IgD-negative memory B cell (primary cell): ENCODE measurements at regions not wholly inside any gene's neighbourhood (a gene's known extent, or its start where the extent isn't known, plus 50 kb on each side); places are given as distances from the start of the nearest gene placed in this dataset.

Experiments used
- H3K27ac Mint-ChIP-seq, 3 donors: one replicate each; pipeline ENCODE4 v1.8.0; 2020 to 2022; ENCODE audit warnings: mild to moderate bottlenecking in 3 of 3, mixed read lengths in 3 of 3, moderate library complexity in 1 of 3
- H3K27me3 Mint-ChIP-seq: one replicate; pipeline ENCODE4 v1.8.0; 2021; ENCODE audit warnings: mixed read lengths
- H3K36me3 Mint-ChIP-seq: one replicate; pipeline ENCODE4 v1.8.0; 2020; ENCODE audit warnings: mild to moderate bottlenecking, mixed read lengths
- H3K4me1 Mint-ChIP-seq, 3 donors: one replicate each; pipeline ENCODE4 v1.8.0; 2020 to 2022; ENCODE audit warnings: mixed read lengths in 3 of 3, mild to moderate bottlenecking in 1 of 3
- H3K4me3 Mint-ChIP-seq, 4 donors: one replicate each; pipeline ENCODE4 v1.8.0; 2020 to 2022; ENCODE audit warnings: mild to moderate bottlenecking in 4 of 4, mixed read lengths in 4 of 4, moderate library complexity in 3 of 4
- H3K9me3 Mint-ChIP-seq, 3 donors: one replicate each; pipeline ENCODE4 v1.8.0; 2020 to 2021; ENCODE audit warnings: mixed read lengths in 3 of 3, mild to moderate bottlenecking in 1 of 3

DNA sequence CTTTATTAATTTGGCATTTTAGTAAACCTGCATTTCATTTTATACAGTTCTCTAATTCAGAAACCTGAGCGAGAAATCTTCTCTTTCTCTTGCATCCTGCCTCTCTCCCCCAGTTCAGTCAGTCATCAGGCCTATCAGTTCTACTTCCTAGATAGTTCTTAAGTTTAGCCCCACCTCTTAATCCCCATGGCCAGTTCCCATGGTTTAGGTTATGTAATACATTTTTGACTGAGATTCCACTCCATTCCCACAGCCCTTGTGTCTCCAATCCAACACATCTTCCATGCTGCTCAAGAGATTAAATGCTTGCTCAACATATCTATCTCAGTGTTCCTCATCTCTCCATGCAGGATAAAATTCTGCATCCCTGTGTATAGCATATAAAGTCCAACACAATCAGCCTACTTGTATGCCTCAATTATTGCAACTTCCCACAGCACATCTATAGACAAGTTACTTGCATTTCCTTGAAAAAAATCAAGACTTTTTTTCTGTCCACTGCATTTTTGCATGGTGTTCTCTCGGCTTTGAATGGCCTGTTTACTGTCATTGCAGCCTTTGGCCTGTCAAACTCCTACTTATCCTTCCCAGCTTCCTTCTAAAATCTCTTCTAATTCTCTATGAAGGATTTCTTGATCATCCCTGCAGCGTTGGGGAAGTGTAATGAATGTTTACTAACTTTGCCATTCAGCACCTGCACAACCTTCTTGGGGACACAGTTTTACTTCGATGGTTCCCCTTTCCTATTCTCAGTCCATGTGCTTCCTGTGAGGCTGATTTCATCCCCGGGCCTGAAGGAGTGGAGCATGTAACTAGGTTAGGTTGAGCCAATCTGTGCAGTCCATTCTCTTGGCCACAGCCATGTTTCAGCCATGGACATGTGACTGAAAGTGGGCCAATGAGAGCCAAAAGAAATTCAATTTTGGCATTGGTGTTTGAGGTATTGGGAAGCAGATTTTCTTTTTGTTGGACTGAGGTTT is 80.8 kb downstream of the DACT1 start:
- peaks cover 0 to 2% (median 0%) of the 10 kb centered on the region in 3 donors for H3K4me1 Mint-ChIP-seq
- H3K9me3 Mint-ChIP-seq, result peaks cover 0 to 5% (median 0%) of the 10 kb centered on the region in 3 donors
- no peak overlapping the region for H3K4me3 Mint-ChIP-seq
- H3K27ac Mint-ChIP-seq, result no peak overlapping the region
- no peaks in the 10 kb centered on the region for H3K36me3 Mint-ChIP-seq
- peaks cover 3% of the 10 kb centered on the region for H3K27me3 Mint-ChIP-seq

DNA sequence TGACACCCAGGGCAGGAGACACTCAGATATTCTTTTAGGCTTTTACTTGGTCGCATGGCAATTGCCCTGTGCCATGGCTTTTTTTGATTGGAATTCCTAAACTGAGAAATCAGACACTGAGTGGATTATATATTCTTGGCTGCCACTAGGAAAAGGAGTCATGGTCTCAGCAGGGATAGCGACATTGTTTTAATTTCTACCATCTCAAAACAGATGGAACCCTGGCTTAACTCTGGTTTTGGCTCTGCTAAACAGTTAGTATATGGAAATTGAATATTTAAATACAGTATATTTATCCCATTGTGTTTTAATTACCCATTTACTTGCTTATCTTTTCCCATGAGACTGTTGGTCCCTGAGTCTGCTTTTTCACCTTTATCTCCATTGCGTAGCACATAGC is 84.0 kb downstream of the DACT1 start:
- no peak overlapping the region for H3K4me3 Mint-ChIP-seq
- H3K36me3 Mint-ChIP-seq, result peaks cover 1% of the 10 kb centered on the region
- H3K9me3 Mint-ChIP-seq, result peaks cover 0 to 1% (median 0%) of the 10 kb centered on the region in 3 donors
- no peak overlapping the region for H3K27ac Mint-ChIP-seq
- no peaks in the 10 kb centered on the region for H3K27me3 Mint-ChIP-seq
- no peaks in the 10 kb centered on the region for H3K4me1 Mint-ChIP-seq

DNA sequence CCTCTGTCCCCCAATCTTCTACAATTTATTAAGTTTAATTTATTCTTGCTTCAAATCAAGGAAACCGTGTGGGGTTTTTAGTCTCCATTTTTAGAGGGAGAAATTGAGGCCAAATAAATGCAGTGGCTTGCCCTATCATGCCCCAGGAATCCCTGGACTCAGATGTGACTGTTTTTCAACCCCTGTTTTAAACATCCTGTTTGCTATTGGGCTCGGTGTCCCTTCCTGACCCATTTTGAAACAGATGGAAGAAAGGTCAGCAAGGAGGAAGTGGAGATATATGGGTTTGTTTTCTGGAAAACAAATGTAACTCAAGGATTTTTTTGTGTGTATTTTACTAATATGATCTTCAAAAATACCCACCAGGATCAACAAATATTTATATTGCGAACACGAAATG is 84.7 kb downstream of the DACT1 start:
- H3K27me3 Mint-ChIP-seq, result no peaks in the 10 kb centered on the region
- H3K4me1 Mint-ChIP-seq, result no peaks in the 10 kb centered on the region
- peaks cover 0 to 1% (median 0%) of the 10 kb centered on the region in 3 donors for H3K9me3 Mint-ChIP-seq
- no peak overlapping the region for H3K27ac Mint-ChIP-seq
- H3K4me3 Mint-ChIP-seq, result no peak overlapping the region
- H3K36me3 Mint-ChIP-seq, result peaks cover 1% of the 10 kb centered on the region

DNA sequence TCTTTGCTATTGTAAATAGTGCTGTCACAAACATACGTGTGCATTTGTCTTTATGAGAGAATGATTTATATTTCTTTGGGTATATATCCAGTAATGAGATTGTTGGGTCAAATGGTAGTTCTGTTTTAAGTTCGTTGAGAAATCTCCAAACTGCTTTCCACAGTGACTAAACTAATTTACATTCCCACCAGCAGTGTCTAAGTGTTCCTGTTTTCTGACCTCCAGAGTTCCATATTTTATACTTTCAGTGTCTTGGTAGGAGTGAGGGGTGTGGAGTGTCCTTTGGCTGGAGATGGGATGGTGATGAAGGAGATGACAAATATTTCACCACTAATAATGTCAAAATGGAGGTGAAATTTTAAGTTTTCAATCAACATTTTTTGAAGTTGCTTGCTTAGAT is 86.4 kb downstream of the DACT1 start:
- Mint-ChIP-seq H3K36me3 (peaks cover 1% of the 10 kb centered on the region), H3K4me3 (no peak overlapping the region), H3K9me3 (peaks cover 0 to 1% (median 0%) of the 10 kb centered on the region in 3 donors), H3K27me3 (no peaks in the 10 kb centered on the region), H3K4me1 (no peaks in the 10 kb centered on the region), H3K27ac (no peak overlapping the region)

DNA sequence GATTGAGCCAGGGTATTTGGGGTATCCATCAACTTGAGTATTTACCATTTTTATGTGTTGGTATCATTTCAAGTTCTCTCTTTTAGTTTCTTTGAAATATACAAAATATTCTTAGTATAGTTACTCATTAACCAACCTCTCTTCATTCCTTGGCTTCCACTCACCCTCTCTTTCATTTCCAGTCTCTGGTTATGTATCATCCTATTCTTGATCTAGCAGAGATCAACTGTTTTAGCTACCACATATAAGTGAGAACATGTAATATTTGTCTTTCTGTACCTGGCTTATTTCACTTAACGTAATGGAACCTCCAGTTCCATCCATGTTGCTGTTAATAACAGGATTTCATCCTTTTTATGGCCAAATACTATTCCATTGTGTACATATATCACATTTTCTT is 86.9 kb downstream of the DACT1 start:
- H3K27me3 Mint-ChIP-seq, result peaks cover 1% of the 10 kb centered on the region
- H3K9me3 Mint-ChIP-seq, result peaks cover 0 to 1% (median 0%) of the 10 kb centered on the region in 3 donors
- no peaks in the 10 kb centered on the region for H3K4me1 Mint-ChIP-seq
- no peak overlapping the region for H3K27ac Mint-ChIP-seq
- H3K4me3 Mint-ChIP-seq, result no peak overlapping the region
- H3K36me3 Mint-ChIP-seq, result peaks cover 1% of the 10 kb centered on the region

DNA sequence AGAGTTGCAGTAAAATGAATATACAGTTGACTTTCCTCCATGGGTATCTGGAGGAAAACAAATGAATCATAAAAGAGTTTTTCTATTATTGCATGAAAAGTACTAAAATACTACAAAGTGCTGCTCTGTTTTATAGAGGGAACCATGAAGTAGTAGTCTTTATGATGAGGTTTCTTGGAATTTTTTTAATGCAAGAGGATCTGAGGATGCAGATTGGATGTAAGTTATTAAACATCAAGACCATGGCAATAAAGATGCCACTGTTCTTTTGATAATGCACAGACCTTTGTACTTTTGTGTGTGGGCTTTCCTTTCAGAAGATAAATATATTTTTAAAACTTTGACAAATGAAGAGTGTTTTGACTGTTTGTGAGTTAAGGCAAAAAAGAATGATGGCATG is 87.5 kb downstream of the DACT1 start:
- Mint-ChIP-seq H3K9me3 (peaks cover 0 to 1% (median 0%) of the 10 kb centered on the region in 3 donors), H3K4me3 (no peak overlapping the region), H3K27me3 (peaks cover 1% of the 10 kb centered on the region), H3K36me3 (peaks cover 1% of the 10 kb centered on the region), H3K4me1 (no peaks in the 10 kb centered on the region), H3K27ac (no peak overlapping the region)

DNA sequence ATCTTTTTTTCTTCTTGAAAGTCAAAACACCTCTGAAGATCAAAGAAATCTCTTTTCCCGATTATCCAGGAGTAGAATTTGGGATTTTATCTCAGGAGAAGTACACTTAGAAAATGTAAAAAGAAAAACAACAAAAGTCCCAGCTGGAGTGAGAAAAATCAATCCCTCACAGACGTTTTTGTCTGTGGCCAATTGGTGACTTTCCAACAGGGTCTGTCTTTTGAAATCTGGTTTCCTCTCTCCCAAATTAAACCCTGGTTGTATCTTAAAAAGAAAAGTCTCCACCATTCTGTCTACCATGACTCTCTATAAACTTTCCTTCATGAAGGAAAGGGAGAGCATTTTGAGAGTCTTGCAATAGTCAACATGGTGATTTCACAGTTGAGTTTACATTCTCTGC is 88.1 kb downstream of the DACT1 start:
- no peaks in the 10 kb centered on the region for H3K4me1 Mint-ChIP-seq
- H3K9me3 Mint-ChIP-seq, result peaks cover 0 to 1% (median 0%) of the 10 kb centered on the region in 3 donors
- peaks cover 1% of the 10 kb centered on the region for H3K27me3 Mint-ChIP-seq
- peaks cover 4% of the 10 kb centered on the region for H3K36me3 Mint-ChIP-seq
- no peak overlapping the region for H3K4me3 Mint-ChIP-seq
- H3K27ac Mint-ChIP-seq, result no peak overlapping the region

DNA sequence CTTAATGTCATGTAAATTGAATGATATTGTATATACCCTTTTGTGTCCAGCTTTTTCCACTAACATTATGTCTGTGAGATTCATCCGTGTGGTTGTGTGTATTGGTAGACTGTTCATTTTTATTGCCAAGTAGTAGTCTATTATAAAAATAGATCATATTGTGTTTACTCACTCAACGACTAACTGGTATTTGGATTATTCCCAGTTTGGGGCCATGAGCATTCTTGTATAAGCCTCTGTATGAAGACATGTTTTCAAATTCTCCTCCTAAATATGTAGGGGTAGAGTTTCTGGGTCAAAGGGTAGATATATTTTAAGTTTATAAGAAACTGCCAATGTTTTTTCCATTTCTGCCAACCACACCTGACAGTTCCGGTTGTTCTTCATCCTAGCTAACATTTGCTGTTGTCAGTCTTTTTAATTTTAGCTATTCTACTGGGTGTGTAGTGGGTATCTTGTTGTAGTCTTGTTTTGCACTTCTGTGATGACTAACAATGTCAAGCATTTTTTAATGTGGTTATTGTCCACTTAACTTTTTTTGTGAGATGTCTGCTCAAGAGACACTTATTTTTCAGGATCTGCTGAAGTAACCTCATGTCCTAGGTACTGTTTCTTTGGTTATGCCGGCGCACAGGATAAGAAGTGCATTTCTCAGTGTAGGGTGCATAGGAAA is 93.2 kb downstream of the DACT1 start:
- Mint-ChIP-seq H3K9me3 (no peaks in the 10 kb centered on the region), H3K27ac (no peak overlapping the region), H3K4me3 (no peak overlapping the region), H3K27me3 (peaks cover 6% of the 10 kb centered on the region), H3K36me3 (peaks cover 3% of the 10 kb centered on the region), H3K4me1 (no peaks in the 10 kb centered on the region)

DNA sequence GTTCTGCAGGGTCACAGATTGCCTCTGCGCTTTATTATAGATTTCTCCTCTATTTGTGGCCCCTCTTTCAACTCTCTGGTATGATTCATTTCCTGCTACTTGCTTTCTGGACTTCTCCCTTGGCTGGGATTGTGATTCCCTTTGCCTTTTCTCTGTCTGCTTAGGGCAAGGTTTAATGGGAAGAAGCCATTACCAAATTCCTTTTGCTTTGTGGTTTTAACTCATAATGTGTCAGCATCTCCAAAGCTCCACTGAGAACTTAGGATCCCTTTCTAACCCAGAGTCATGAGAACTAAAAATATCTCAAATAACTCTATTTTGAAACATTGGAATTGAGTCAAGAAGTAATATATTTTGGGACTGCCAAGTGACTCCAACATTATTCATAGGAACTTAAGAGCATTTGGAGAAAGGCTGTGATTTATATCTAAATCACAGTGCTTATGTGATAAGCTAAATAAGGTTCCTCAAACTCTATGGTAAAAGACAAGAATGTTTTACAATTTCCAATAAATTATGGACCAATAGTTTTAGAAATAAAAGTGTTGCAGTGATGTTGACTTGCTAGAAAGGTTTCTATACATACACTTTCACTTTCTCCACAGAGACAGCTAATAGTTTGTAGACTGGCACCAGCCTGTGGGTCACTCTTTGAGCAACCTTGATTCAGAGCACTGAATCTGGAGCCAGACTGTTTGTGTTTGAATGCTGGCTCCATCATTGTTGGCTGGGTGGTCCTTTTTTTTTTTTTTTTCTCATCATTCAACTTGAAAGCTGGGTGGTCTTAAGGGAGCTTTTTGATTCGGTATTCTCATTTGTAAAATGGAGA is 93.9 kb downstream of the DACT1 start:
- Mint-ChIP-seq H3K9me3 (no peaks in the 10 kb centered on the region), H3K4me1 (no peaks in the 10 kb centered on the region), H3K27ac (no peak overlapping the region), H3K4me3 (no peak overlapping the region), H3K27me3 (peaks cover 7% of the 10 kb centered on the region), H3K36me3 (peaks cover 3% of the 10 kb centered on the region)

DNA sequence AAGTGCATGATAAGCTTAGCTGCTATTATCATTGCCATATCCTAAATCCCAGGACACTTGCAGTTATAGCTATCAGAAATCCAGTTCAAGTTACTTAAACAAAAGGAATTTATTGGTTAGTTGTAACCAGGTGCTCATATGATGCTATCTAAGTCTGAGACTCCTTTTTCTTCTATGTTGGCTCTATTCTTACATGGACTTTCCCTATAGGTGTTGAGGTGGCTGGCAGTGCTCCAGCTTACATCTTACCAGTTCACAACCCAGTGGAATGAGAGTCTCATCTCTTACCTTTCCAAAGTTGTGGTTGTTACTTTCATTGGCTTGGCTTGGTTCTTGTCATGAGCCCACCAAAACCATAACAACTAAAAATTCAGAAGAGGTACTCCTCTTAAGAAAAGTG is 94.6 kb downstream of the DACT1 start:
- peaks cover 7% of the 10 kb centered on the region for H3K27me3 Mint-ChIP-seq
- H3K4me3 Mint-ChIP-seq, result no peak overlapping the region
- H3K36me3 Mint-ChIP-seq, result peaks cover 3% of the 10 kb centered on the region
- H3K9me3 Mint-ChIP-seq, result no peaks in the 10 kb centered on the region
- no peak overlapping the region for H3K27ac Mint-ChIP-seq
- H3K4me1 Mint-ChIP-seq, result no peaks in the 10 kb centered on the region

DNA sequence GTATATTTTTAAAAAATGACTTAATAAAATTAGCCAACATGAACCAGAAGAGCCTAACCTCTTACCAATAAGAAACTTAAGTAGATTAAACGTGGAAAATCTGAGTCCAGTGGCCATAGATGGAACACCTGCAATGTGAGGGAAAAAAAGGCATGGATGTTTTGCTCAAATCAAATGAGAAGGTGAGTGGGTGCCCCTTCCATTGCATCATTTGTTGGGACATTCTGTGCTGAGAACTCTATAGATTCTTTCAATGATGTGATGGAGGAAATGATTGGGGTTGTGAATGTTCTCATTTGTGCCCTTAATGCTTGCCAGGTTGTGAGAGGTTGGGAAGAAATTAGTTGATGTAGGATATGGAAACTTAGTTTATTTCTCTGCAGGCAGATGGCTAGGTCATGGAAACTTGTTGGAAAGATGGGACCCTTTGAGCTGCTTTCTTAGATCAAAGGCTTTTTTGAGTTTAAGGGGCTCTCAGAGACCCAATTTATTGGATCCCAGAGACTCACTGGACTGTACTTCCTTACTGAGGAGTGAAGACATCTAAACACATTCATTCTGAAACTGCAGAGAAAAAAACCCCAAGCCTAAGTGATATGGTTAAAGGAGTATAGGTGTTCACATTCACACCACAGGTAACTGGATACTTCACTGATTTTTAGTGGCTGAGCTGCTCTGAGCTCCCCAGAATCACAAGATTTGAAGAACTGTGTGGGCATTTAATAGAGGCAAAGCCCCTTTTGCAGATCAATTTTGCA is 95.9 kb downstream of the DACT1 start:
- Mint-ChIP-seq H3K27me3 (peaks cover 7% of the 10 kb centered on the region), H3K36me3 (peaks cover 3% of the 10 kb centered on the region), H3K4me1 (no peaks in the 10 kb centered on the region), H3K4me3 (no peak overlapping the region), H3K9me3 (no peaks in the 10 kb centered on the region), H3K27ac (no peak overlapping the region)

DNA sequence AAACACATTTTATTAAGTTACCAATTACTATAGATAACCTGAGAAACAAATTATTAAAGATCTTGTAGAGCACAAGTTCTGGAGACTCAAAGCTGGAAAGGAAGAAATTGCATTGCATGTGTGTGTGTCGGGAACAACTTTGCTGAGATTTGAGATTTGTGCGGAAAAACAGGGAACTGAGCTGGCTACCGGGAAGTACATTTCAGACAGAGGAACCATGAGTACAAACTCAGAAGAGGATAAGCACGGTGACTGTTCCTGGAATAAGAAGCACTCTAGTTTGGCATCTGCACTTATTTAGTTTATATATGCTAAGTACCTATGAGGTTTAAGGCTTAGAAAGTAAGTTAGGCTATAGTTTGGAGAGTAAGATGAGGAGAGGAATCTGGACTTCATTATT is 97.8 kb downstream of the DACT1 start:
- H3K9me3 Mint-ChIP-seq, result no peaks in the 10 kb centered on the region
- peaks cover 4% of the 10 kb centered on the region for H3K36me3 Mint-ChIP-seq

DNA sequence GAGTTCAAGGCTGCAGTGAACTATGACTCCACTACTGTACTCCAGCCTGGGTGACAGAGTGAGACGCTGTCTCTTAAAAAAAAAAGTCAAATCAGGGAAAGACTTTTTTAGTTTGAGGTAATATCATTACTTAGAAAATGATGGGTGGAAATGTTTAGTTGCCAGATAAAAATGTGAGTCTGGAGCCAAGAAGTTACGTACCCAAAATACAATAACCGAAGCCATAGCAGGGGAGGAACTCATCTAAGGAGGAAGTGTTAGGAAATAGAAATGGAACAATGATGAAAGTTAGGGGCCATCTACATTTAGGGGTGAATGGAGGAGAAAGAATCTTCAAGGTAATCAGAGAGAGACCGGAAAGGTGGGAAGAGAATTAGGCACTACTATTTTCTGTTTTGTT is 98.8 kb downstream of the DACT1 start:
- Mint-ChIP-seq H3K36me3 (peaks cover 3% of the 10 kb centered on the region), H3K27me3 (peaks cover 10% of the 10 kb centered on the region), H3K27ac (no peak overlapping the region), H3K4me3 (no peak overlapping the region), H3K9me3 (no peaks in the 10 kb centered on the region), H3K4me1 (peaks cover 0 to 1% (median 0%) of the 10 kb centered on the region in 3 donors)

More for the DNA sequence above, 97.8 kb downstream of the DACT1 start:
- no peak overlapping the region for H3K27ac Mint-ChIP-seq
- peaks cover 0 to 1% (median 0%) of the 10 kb centered on the region in 3 donors for H3K4me1 Mint-ChIP-seq
- peaks cover 10% of the 10 kb centered on the region for H3K27me3 Mint-ChIP-seq
- no peak overlapping the region for H3K4me3 Mint-ChIP-seq

DNA sequence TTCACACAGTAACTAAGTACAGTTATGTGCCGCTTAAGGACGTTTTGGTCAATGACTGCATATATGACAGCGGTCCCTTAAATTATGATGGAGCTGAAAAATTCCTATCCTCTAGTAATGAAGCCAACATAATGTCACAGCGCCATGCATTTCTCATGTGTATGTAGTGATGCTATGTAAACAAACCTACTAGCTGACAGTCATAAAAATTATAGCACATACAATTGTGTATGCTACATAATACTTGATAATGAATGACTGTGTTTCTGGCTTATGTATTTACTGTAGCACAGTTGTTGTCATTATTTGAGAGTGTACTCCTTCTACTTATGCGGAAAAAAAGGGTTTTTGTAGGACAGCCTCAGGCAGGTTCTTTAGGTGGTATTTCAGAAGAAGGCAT is 99.7 kb downstream of the DACT1 start:
- Mint-ChIP-seq H3K36me3 (peaks cover 3% of the 10 kb centered on the region), H3K9me3 (no peaks in the 10 kb centered on the region), H3K27ac (no peak overlapping the region), H3K4me3 (no peak overlapping the region), H3K27me3 (peaks cover 11% of the 10 kb centered on the region), H3K4me1 (peaks cover 0 to 1% (median 0%) of the 10 kb centered on the region in 3 donors)
